HCT116 (cell line): ENCODE measurements at regions not wholly inside any gene's neighbourhood (a gene's known extent, or its start where the extent isn't known, plus 50 kb on each side); places are given as distances from the start of the nearest gene placed in this dataset.

Experiments used
- ATAC-seq: fragments of 200-7000 bp; cut with Tn5 transposase; 2 replicates; pipeline ENCODE4 v1.9.1; 2020; ENCODE audit warnings: mild to moderate bottlenecking, moderate library complexity
- BruUV-seq: library from RNA; stranded (reverse); fragments of 400-500 nt; replicated peaks from 2 replicates; lab custom pipeline; 2021; lab: Mats Ljungman, UMichigan
- CTCF ChIA-PET: fragments of 300-600 bp; sonication (Branson Sonifier 250); formaldehyde crosslinking; loops from one replicate; lab custom pipeline; 2021; ENCODE audit warnings: antibody characterized with exemption; lab: Charles Lee
- POLR2A ChIA-PET: fragments of 300-600, 350-600 bp; sonication (Branson Sonifier 250); formaldehyde crosslinking; loops from one replicate; lab custom pipeline; 2021; ENCODE audit warnings: antibody characterized with exemption; lab: Charles Lee
- RAD21 ChIA-PET, 2 experiments: fragments of 300-600 bp; sonication (Branson Sonifier 250); formaldehyde crosslinking; loops; one replicate each; lab custom pipeline; 2023; ENCODE audit warnings: low total read pairs in 2 of 2; ENCODE audit not compliant: uncharacterized antibody in 2 of 2, unreplicated experiment in 2 of 2, low non-redundant PET in 1 of 2; lab: Charles Lee
- DNase-seq: peaks from one replicate; pipeline ENCODE4 v3.0.0-alpha.2; 2010; ENCODE audit warnings: low read depth, low spot score
- H2AFZ ChIP-seq: fragments of 200-600 bp; shearing (Covaris generic), sonication (generic); 2 replicates; pipeline ENCODE4 v1.6.1; 2017; ENCODE audit warnings: low read depth, mixed run types, mixed read lengths, antibody characterized with exemption, low read length; ENCODE audit not compliant: poor library complexity, severe bottlenecking
- H3K27ac ChIP-seq: 2 replicates; pipeline ENCODE4 v1.5.1; 2012; ENCODE audit warnings: low read depth, low read length
- H3K27me3 ChIP-seq: fragments of 200-600 bp; sonication (generic); 2 replicates; pipeline ENCODE4 v1.6.1; 2016; ENCODE audit warnings: mixed run types, low read length, mixed read lengths; ENCODE audit not compliant: insufficient read depth
- H3K36me3 ChIP-seq, 2 experiments: fragments of 200-500 bp in 1 of 2; fragments of 200-600 bp in 1 of 2; sonication (Bioruptor generic) in 1 of 2; sonication (generic) in 1 of 2; 2 replicates each; pipeline versions ENCODE4 v1.5.1 to v1.6.1; 2014 to 2016; ENCODE audit warnings: low read length in 2 of 2, inconsistent platforms in 1 of 2, mixed read lengths in 1 of 2, mixed run types in 1 of 2; ENCODE audit not compliant: insufficient read depth in 2 of 2, control insufficient read depth in 1 of 2
- H3K4me1 ChIP-seq, 2 experiments: fragments of 200-600 bp in 1 of 2; sonication (generic) in 1 of 2; 2 replicates each; pipeline versions ENCODE4 v1.5.1 to v1.6.1; 2012 to 2017; ENCODE audit warnings: low read length in 2 of 2, inconsistent platforms in 1 of 2, mild to moderate bottlenecking in 1 of 2, mixed read lengths in 1 of 2, mixed run types in 1 of 2, moderate library complexity in 1 of 2; ENCODE audit not compliant: insufficient read depth in 2 of 2, control insufficient read depth in 1 of 2
- H3K4me2 ChIP-seq: fragments of 200-600 bp; sonication (generic); 2 replicates; pipeline ENCODE4 v1.6.1; 2017; ENCODE audit warnings: mixed run types, low read length, mixed read lengths
- H3K4me3 ChIP-seq, 2 experiments: fragments of 200-600 bp in 1 of 2; sonication (generic) in 1 of 2; replicated peaks in 1 of 2; 2 replicates each; pipeline ENCODE4 v1.5.1; 2011 to 2016; ENCODE audit warnings: low read length in 2 of 2, control low read depth in 1 of 2, low read depth in 1 of 2, mild to moderate bottlenecking in 1 of 2, mixed read lengths in 1 of 2, mixed run types in 1 of 2
- H3K79me2 ChIP-seq: fragments of 200-600 bp; sonication (generic); 2 replicates; pipeline ENCODE4 v1.6.1; 2017; ENCODE audit warnings: mild to moderate bottlenecking, mixed run types, low read length, moderate library complexity, mixed read lengths; ENCODE audit not compliant: insufficient read depth
- H3K9ac ChIP-seq: fragments of 200-600 bp; sonication (generic); 2 replicates; pipeline ENCODE4 v1.6.1; 2016; ENCODE audit warnings: low read length, mixed read lengths
- H3K9me2 ChIP-seq: fragments of 200-600 bp; sonication (generic), shearing (Covaris generic); 2 replicates; pipeline ENCODE4 v1.6.1; 2017; ENCODE audit warnings: mixed run types, mild to moderate bottlenecking, moderate library complexity; ENCODE audit not compliant: insufficient read depth
- H3K9me3 ChIP-seq, 2 experiments: fragments of 200-500 bp in 1 of 2; fragments of 200-600 bp in 1 of 2; sonication (Bioruptor generic) in 1 of 2; sonication (generic) in 1 of 2; 2 replicates each; pipeline ENCODE4 v1.6.1; 2014 to 2017; ENCODE audit warnings: low read length in 2 of 2, mixed read lengths in 2 of 2, inconsistent platforms in 1 of 2, low read depth in 1 of 2, mild to moderate bottlenecking in 1 of 2, mixed run types in 1 of 2, moderate library complexity in 1 of 2; ENCODE audit not compliant: control insufficient read depth in 1 of 2, insufficient read depth in 1 of 2
- H4K20me1 ChIP-seq: fragments of 200-600 bp; sonication (generic), shearing (Covaris generic); 2 replicates; pipeline ENCODE4 v1.6.1; 2017; ENCODE audit warnings: mixed run types, mild to moderate bottlenecking, moderate library complexity; ENCODE audit not compliant: insufficient read depth
- CBX3 ChIP-seq: IDR thresholded peaks from 2 replicates; pipeline ENCODE4 v1.6.1; 2012; ENCODE audit warnings: low read depth
- CTCF ChIP-seq, 3 experiments: fragments of 200-600 bp in 1 of 3; sonication (generic) in 1 of 3; IDR thresholded peaks in 2 of 3; conservative IDR thresholded peaks in 1 of 3; 2 replicates each; pipeline ENCODE4 v1.5.1; 2012 to 2017; ENCODE audit warnings: low read depth in 2 of 3, low read length in 2 of 3, antibody characterized with exemption in 1 of 3, borderline replicate concordance in 1 of 3, control low read depth in 1 of 3, mild to moderate bottlenecking in 1 of 3, mixed read lengths in 1 of 3, mixed run types in 1 of 3, moderate library complexity in 1 of 3; ENCODE audit not compliant: insufficient read depth in 1 of 3
- EZH2phosphoT487 ChIP-seq: fragments of 200-600 bp; IDR thresholded peaks from 2 replicates; pipeline ENCODE4 v1.6.1; 2018; ENCODE audit warnings: antibody characterized with exemption, borderline replicate concordance
- FOSL1 ChIP-seq: IDR thresholded peaks from 2 replicates; pipeline ENCODE4 v1.6.1; 2012; ENCODE audit warnings: low read depth
- JUND ChIP-seq: IDR thresholded peaks from 2 replicates; pipeline ENCODE4 v1.6.1; 2012
- MAX ChIP-seq: IDR thresholded peaks from 2 replicates; pipeline ENCODE4 v1.6.1; 2012
- POLR2AphosphoS5 ChIP-seq: IDR thresholded peaks from 2 replicates; pipeline ENCODE4 v1.6.1; 2011; ENCODE audit warnings: mild to moderate bottlenecking, low read depth, low read length, moderate library complexity
- SIN3A ChIP-seq: IDR thresholded peaks from 2 replicates; pipeline ENCODE4 v1.6.1; 2012; ENCODE audit warnings: low read depth
- SP1 ChIP-seq: IDR thresholded peaks from 2 replicates; pipeline ENCODE4 v1.6.1; 2012; ENCODE audit warnings: low read depth
- TCF7L2 ChIP-seq: IDR thresholded peaks from 2 replicates; pipeline ENCODE4 v1.7.0; 2011; ENCODE audit warnings: borderline replicate concordance, inconsistent platforms; ENCODE audit not compliant: insufficient read depth, insufficient read length; ENCODE audit errors: extremely low read depth
- YY1 ChIP-seq: IDR thresholded peaks from 2 replicates; pipeline ENCODE4 v1.6.1; 2011; ENCODE audit warnings: low read length, low read depth, moderate library complexity, mild to moderate bottlenecking; ENCODE audit not compliant: insufficient replicate concordance; ENCODE audit errors: extremely low read depth
- ZFX ChIP-seq: fragments of 450-650 bp; IDR thresholded peaks from 2 replicates; pipeline ENCODE4 v1.6.1; 2017
- ZNF274 ChIP-seq: fragments of 200-500 bp; sonication (Bioruptor generic); IDR thresholded peaks from 2 replicates; pipeline ENCODE4 v1.6.1; 2014; ENCODE audit warnings: mild to moderate bottlenecking, low read depth, low read length, inconsistent platforms
- intact Hi-C: fragments of 100-400 bp; cut with micrococcal nuclease; formaldehyde crosslinking; loops from 2 replicates; pipeline ENCODE4 v1.10.0; 2022
- TF ChIP-seq, protein P1 (sequence below): IDR thresholded peaks from 2 replicates; pipeline ENCODE4 v1.6.1; 2012
- TF ChIP-seq, protein P2 (sequence below): IDR thresholded peaks from 2 replicates; pipeline ENCODE4 v1.6.1; 2011; ENCODE audit warnings: mild to moderate bottlenecking, low read length, moderate library complexity; ENCODE audit not compliant: insufficient replicate concordance; ENCODE audit errors: extremely low read depth

DNA sequence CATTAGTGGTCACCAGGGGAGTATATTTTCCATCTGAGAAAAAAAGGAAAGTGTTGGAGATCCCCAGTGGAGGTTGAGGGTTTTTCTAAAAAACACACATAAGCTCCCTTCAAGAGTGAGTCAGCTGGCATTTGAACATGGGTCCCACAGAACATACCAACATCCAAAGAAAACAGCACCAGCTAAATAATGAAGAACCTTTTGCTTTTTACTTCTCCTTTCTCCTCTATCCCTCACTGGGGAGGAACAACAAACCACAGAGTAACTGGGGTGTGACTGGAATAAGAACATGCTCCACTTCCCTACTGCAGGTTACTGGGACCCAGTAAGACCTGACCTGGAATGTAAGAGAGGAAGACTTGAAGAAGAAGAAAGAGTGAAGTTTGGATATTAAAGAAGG is 56.5 kb upstream of the RAPH1 start:
- no peak overlapping the region for H3K4me2 ChIP-seq
- DNase-seq (no peak), ATAC-seq (no peak)
- H3K4me3 ChIP-seq = no peak overlapping the region
- no peaks in the 10 kb centered on the region for H3K36me3 ChIP-seq
- no peaks in the 10 kb centered on the region for H3K79me2 ChIP-seq
- BruUV-seq = no TSS peak
- RAD21 ChIA-PET = no interaction called here
- H3K9me2 ChIP-seq = no peaks in the 10 kb centered on the region
- CTCF ChIA-PET = no interaction called here
- peak overlapping the region; percentile 43 for H2AFZ ChIP-seq
- TF ChIP-seq JUND = no peak
- no peak for TF ChIP-seq CTCF (IDR thresholded peaks at IDR 0.05 in 2 of 3, conservative IDR thresholded peaks at IDR 0.05 in 1 of 3; ENCODE audit: borderline replicate concordance in 1 of 3, insufficient read depth in 1 of 3, low read depth in 2 of 3, low read length in 2 of 3)
- no peak for TF ChIP-seq ZFX
- no peak for TF ChIP-seq SP1
- TF ChIP-seq, protein P1, sequence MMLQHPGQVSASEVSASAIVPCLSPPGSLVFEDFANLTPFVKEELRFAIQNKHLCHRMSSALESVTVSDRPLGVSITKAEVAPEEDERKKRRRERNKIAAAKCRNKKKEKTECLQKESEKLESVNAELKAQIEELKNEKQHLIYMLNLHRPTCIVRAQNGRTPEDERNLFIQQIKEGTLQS = no peak
- no peak for TF ChIP-seq FOSL1
- no peak overlapping the region for H3K9ac ChIP-seq
- intact Hi-C loops = no loop called here
- no peaks in the 10 kb centered on the region for H3K27me3 ChIP-seq
- no peaks in the 10 kb centered on the region; a peak in 1 of 4 replicates for H3K4me1 ChIP-seq
- H4K20me1 ChIP-seq = no peaks in the 10 kb centered on the region
- H3K27ac ChIP-seq = no peak overlapping the region
- POLR2A ChIA-PET = no interaction called here
- H3K9me3 ChIP-seq = no peaks in the 10 kb centered on the region

DNA sequence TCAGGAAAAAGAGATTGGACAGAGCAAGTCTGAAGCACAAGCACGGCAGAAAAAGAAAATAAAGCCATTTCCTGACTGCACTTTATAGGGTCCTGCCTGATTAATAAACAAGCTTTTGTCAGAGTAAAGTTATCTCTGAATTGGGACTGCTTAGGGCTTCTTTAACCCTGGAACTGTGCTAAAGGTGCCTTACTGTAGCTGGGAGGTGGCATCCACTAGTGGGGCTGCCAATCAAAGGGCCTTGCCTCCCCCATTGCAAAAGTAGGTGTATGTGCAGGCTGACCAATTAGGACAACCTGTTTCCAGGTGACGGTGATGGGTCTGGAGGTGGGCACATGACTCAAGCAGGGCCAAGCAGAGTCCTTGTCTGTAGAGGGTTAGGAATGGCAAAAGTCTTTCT is 57.4 kb upstream of the RAPH1 start:
- no peak for ATAC-seq
- RAD21 ChIA-PET = no interaction called here
- CTCF ChIA-PET = no interaction called here

More for the DNA sequence above, 57.4 kb upstream of the RAPH1 start:
- Histone ChIP-seq H4K20me1 (no peaks in the 10 kb centered on the region), H3K4me3 (no peak overlapping the region), H3K79me2 (no peaks in the 10 kb centered on the region), H3K9ac (no peak overlapping the region), H3K4me2 (no peak overlapping the region), H3K27me3 (no peaks in the 10 kb centered on the region)
- POLR2A ChIA-PET = no interaction called here
- TF ChIP-seq ZNF274 (no peak), CBX3 (no peak), YY1 (no peak), MAX (no peak), FOSL1 (no peak), POLR2AphosphoS5 (no peak), SIN3A (no peak), TCF7L2 (no peak), EZH2phosphoT487 (no peak)
- TF ChIP-seq, protein P2, sequence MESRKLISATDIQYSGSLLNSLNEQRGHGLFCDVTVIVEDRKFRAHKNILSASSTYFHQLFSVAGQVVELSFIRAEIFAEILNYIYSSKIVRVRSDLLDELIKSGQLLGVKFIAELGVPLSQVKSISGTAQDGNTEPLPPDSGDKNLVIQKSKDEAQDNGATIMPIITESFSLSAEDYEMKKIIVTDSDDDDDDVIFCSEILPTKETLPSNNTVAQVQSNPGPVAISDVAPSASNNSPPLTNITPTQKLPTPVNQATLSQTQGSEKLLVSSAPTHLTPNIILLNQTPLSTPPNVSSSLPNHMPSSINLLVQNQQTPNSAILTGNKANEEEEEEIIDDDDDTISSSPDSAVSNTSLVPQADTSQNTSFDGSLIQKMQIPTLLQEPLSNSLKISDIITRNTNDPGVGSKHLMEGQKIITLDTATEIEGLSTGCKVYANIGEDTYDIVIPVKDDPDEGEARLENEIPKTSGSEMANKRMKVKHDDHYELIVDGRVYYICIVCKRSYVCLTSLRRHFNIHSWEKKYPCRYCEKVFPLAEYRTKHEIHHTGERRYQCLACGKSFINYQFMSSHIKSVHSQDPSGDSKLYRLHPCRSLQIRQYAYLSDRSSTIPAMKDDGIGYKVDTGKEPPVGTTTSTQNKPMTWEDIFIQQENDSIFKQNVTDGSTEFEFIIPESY = no peak
- TF ChIP-seq, all 23 proteins: peak for 0
- Histone ChIP-seq H3K27ac (no peak overlapping the region), H3K36me3 (no peaks in the 10 kb centered on the region), H2AFZ (no peak overlapping the region), H3K4me1 (no peaks in the 10 kb centered on the region; a peak in 1 of 4 replicates), H3K9me2 (no peaks in the 10 kb centered on the region), H3K9me3 (no peaks in the 10 kb centered on the region)
- no TSS peak for BruUV-seq
- intact Hi-C loops = no loop called here
- no peak for DNase-seq
